Osteoblast (primary cell): ENCODE measurements at regions not wholly inside any gene's neighbourhood (a gene's known extent, or its start where the extent isn't known, plus 50 kb on each side); places are given as distances from the start of the nearest gene placed in this dataset.
A peak's percentile ranks its signal among the peaks of the same experiment; 100 is the strongest.

Experiments used
- DNase-seq: peaks from one replicate; pipeline ENCODE4 v3.0.0; 2011; ENCODE audit warnings: low spot score, mixed read lengths; ENCODE audit not compliant: insufficient read length; ENCODE audit errors: missing footprints
- H2AFZ ChIP-seq: 2 replicates; pipeline ENCODE4 v1.6.0; 2011; ENCODE audit warnings: mild to moderate bottlenecking, low read length
- H3K27ac ChIP-seq: 2 replicates; pipeline ENCODE4 v1.5.1; 2011; ENCODE audit warnings: mild to moderate bottlenecking, low read depth, low read length, moderate library complexity
- H3K27me3 ChIP-seq: 2 replicates; pipeline ENCODE4 v1.6.0; 2012; ENCODE audit warnings: mild to moderate bottlenecking, control low read depth, inconsistent platforms, low read length, moderate library complexity; ENCODE audit not compliant: insufficient read depth
- H3K36me3 ChIP-seq: 2 replicates; pipeline ENCODE4 v1.5.1; 2011; ENCODE audit warnings: mild to moderate bottlenecking, low read length, control low read depth, moderate library complexity; ENCODE audit not compliant: insufficient read depth
- H3K4me1 ChIP-seq: 2 replicates; pipeline ENCODE4 v1.5.1; 2011; ENCODE audit warnings: mild to moderate bottlenecking, low read length, control low read depth, moderate library complexity; ENCODE audit not compliant: insufficient read depth
- H3K4me2 ChIP-seq: 2 replicates; pipeline ENCODE4 v1.6.0; 2011; ENCODE audit warnings: mild to moderate bottlenecking, low read length; ENCODE audit not compliant: insufficient read depth
- H3K4me3 ChIP-seq: fragments of 200-600 bp; sonication (generic); 3 replicates; pipeline ENCODE4 v1.5.1; 2012; ENCODE audit warnings: mild to moderate bottlenecking, low read length, inconsistent platforms; ENCODE audit not compliant: insufficient read depth
- H3K79me2 ChIP-seq: 2 replicates; pipeline ENCODE4 v1.6.0; 2012; ENCODE audit warnings: mild to moderate bottlenecking, low read length, control low read depth, inconsistent platforms; ENCODE audit not compliant: insufficient read depth
- H3K9me3 ChIP-seq: 2 replicates; pipeline ENCODE4 v1.5.1; 2011; ENCODE audit warnings: low read depth, low read length, control low read depth
- H4K20me1 ChIP-seq: 2 replicates; pipeline ENCODE4 v1.6.0; 2012; ENCODE audit warnings: mild to moderate bottlenecking, low read length, control low read depth; ENCODE audit not compliant: insufficient read depth
- CTCF ChIP-seq: IDR thresholded peaks from 2 replicates; pipeline ENCODE4 v1.5.1; 2011; ENCODE audit warnings: mild to moderate bottlenecking, low read depth, low read length, moderate library complexity; ENCODE audit errors: extremely low read depth

DNA sequence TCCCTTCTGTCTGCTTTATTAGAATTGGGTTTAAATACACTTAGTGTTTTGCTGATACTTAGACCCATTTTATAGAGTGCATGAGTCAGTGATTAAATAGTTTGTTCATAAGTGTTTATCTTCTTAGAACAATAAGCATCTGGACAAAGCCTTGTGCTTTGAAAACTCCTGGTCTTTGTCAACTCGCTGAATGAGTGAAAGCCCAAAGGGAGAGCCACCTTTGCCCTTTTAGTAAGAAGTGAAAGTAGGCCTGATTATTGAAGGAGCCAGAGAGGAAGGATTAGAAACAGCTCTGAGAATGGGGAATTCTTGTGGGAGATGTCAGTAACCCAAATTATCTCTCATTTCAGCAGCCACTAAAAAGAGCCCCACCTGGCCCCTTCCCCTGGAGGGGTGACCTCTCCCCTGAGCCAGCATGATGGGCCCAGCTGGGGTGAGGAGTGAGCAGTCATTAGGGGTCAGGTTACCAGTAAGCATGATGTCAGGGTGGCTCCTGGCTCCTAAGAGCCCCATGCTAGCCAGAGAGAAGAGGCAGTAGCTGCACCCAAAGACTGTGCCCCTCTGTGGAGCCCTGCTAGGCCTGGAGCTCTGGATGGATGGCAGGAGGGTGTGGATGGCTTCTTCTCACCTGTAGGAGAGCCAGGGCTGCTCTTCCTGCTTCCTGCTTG, 125.1 kb upstream of the E2F8 start:
- Histone ChIP-seq H3K4me2 (no peak overlapping the region), H4K20me1 (no peaks in the 10 kb centered on the region), H2AFZ (no peak overlapping the region), H3K27ac (peak overlapping the region; percentile 89), H3K27me3 (no peaks in the 10 kb centered on the region), H3K4me1 (peaks cover 56% of the 10 kb centered on the region), H3K4me3 (no peak overlapping the region), H3K36me3 (no peaks in the 10 kb centered on the region), H3K79me2 (no peaks in the 10 kb centered on the region), H3K9me3 (no peaks in the 10 kb centered on the region)
- no peak for TF ChIP-seq CTCF
- no peak for DNase-seq

DNA sequence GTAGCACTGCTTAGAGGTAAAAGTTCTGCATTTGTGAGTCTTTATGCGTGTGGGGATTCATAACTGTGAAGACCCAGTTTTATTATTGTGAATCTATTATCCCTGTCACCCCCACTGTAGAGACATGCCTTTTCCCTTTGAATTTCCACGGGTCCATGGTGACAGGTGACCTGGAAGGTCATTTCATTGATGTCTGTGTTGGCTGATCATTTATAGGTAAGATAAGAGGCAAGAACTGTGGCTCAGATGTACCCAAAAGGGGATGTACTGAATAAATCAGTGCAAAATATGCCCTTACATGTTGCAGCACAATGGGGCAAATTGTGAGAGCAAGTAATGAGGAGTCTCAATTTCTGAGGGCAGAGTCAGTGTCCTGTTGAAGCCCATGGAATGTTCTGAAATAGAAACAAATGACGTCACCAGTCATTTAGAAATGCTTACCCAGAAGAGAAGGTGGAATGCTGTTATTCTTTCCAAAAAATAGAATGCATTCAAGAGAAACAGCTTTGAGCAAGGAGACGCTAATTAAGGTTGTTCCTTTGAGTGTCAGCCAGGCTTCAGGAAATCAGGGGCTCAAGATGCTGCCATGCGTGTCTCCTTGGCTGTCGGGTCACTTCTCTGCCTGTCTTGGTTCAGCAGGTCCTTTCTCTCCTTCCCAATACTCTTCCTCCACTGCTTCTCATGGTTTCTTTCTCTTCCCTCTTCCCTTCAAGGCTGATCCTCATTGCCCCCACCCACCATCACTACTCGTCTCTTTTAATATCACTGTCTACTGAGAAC, 118.7 kb upstream of the E2F8 start:
- H3K79me2 ChIP-seq, result no peaks in the 10 kb centered on the region
- peak overlapping the region; percentile 24 for H2AFZ ChIP-seq
- peak overlapping the region; percentile 43 for H3K4me2 ChIP-seq
- H3K9me3 ChIP-seq, result no peaks in the 10 kb centered on the region
- no peak overlapping the region for H3K27ac ChIP-seq
- DNase-seq, result no peak
- no peaks in the 10 kb centered on the region for H3K36me3 ChIP-seq
- H3K4me1 ChIP-seq, result peaks cover 11% of the 10 kb centered on the region
- no peaks in the 10 kb centered on the region for H4K20me1 ChIP-seq
- no peak overlapping the region for H3K4me3 ChIP-seq
- no peak for TF ChIP-seq CTCF
- no peaks in the 10 kb centered on the region for H3K27me3 ChIP-seq

DNA sequence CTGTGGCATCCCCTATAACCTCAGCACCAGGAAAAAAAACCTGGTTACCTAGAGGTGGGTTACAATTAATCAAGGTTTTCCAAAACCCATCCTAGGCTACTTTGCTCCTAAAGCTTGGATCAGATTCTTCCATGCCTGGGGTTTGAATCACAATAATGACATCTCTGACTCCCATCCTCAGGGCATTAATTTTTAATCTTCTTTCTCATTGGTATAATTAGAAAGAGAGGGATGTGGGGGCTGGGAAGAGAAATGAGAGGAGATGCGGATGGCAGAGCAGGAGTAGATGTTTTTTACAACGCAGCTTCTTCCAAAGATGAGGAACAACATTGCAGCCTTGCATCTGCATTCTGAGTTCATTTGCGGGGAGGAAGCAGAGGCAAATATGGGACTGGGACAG, 117.2 kb upstream of the E2F8 start:
- Histone ChIP-seq H3K4me3 (no peak overlapping the region), H2AFZ (no peak overlapping the region), H3K27ac (no peak overlapping the region), H3K36me3 (no peaks in the 10 kb centered on the region), H3K27me3 (no peaks in the 10 kb centered on the region), H3K4me2 (no peak overlapping the region), H3K4me1 (peaks cover 11% of the 10 kb centered on the region), H4K20me1 (no peaks in the 10 kb centered on the region), H3K79me2 (no peaks in the 10 kb centered on the region), H3K9me3 (no peaks in the 10 kb centered on the region)
- no peak for TF ChIP-seq CTCF
- DNase-seq, result no peak

DNA sequence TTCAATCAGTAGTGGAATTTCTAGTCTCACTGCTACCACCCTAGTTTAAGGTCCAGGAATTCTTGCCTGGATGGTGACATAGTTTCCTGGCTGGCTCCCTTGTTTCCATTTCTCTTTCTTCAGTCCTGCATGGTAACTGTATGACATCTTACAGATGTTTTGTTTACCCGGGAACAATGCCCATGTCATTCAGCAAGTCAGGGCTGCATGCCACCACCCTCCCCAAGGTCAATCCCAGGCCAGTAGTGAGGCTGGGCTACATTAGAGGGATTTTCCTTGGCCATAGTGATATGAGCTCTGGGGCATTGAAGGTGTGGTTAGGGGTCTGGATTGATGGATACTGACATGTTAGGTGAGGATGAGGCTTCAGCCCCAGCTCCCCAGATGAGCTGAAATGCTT, 114.9 kb upstream of the E2F8 start:
- no peaks in the 10 kb centered on the region for H3K36me3 ChIP-seq
- no peak overlapping the region for H3K4me3 ChIP-seq
- no peak for TF ChIP-seq CTCF
- peaks cover 11% of the 10 kb centered on the region for H3K4me1 ChIP-seq
- no peaks in the 10 kb centered on the region for H3K79me2 ChIP-seq
- no peaks in the 10 kb centered on the region for H4K20me1 ChIP-seq
- H3K27ac ChIP-seq, result no peak overlapping the region
- no peaks in the 10 kb centered on the region for H3K9me3 ChIP-seq
- DNase-seq, result no peak
- no peaks in the 10 kb centered on the region for H3K27me3 ChIP-seq
- H3K4me2 ChIP-seq, result no peak overlapping the region
- H2AFZ ChIP-seq, result no peak overlapping the region
